HEK293T (cell line): ENCODE measurements at regions not wholly inside any gene's neighbourhood (a gene's known extent, or its start where the extent isn't known, plus 50 kb on each side); places are given as distances from the start of the nearest gene placed in this dataset.

ENCODE experiments used
- ARNT ChIP-seq: fragments of 450-650 bp; IDR thresholded peaks from 2 replicates; pipeline ENCODE4 v1.6.1; 2017; ENCODE audit warnings: mild to moderate bottlenecking
- BHLHE40 ChIP-seq: fragments of 450-650 bp; IDR thresholded peaks from 2 replicates; pipeline ENCODE4 v1.6.1; 2016; ENCODE audit warnings: mild to moderate bottlenecking, moderate library complexity, borderline replicate concordance
- CTBP1 ChIP-seq: fragments of 450-650 bp; IDR thresholded peaks from 2 replicates; pipeline ENCODE4 v1.6.1; 2016; ENCODE audit warnings: borderline replicate concordance
- ELF4 ChIP-seq: fragments of 450-650 bp; IDR thresholded peaks from 2 replicates; pipeline ENCODE4 v1.6.1; 2017; ENCODE audit warnings: antibody characterized with exemption
- FOXA1 ChIP-seq: fragments of 450-650 bp; IDR thresholded peaks from 2 replicates; pipeline ENCODE4 v1.6.1; 2016; ENCODE audit warnings: mild to moderate bottlenecking
- FOXM1 ChIP-seq: fragments of 450-650 bp; IDR thresholded peaks from 2 replicates; pipeline ENCODE4 v1.6.1; 2017; ENCODE audit warnings: mild to moderate bottlenecking, borderline replicate concordance
- HDGF ChIP-seq: fragments of 450-650 bp; IDR thresholded peaks from 2 replicates; pipeline ENCODE4 v1.6.1; 2017; ENCODE audit warnings: antibody characterized with exemption, borderline replicate concordance
- LEF1 ChIP-seq: fragments of 450-650 bp; IDR thresholded peaks from 2 replicates; pipeline ENCODE4 v1.6.1; 2017; ENCODE audit warnings: mild to moderate bottlenecking, borderline replicate concordance
- PKNOX1 ChIP-seq: fragments of 450-650 bp; IDR thresholded peaks from 2 replicates; pipeline ENCODE4 v1.6.1; 2016
- SP1 ChIP-seq: fragments of 450-650 bp; IDR thresholded peaks from 2 replicates; pipeline ENCODE4 v1.6.1; 2017
- SUZ12 ChIP-seq: fragments of 450-650 bp; IDR thresholded peaks from 2 replicates; pipeline ENCODE4 v1.6.1; 2016; ENCODE audit warnings: mild to moderate bottlenecking
- ZNF384 ChIP-seq: fragments of 450-650 bp; IDR thresholded peaks from 2 replicates; pipeline ENCODE4 v1.6.1; 2016

GRCh38 chr13:67377919-67378318 lies 147.8 kb upstream of the PCDH9 start:
- no peak for TF ChIP-seq ARNT
- no peak for TF ChIP-seq SP1
- no peak for TF ChIP-seq PKNOX1
- no peak for TF ChIP-seq HDGF
- no peak for TF ChIP-seq FOXM1
- TF ChIP-seq FOXA1: no peak
- no peak for TF ChIP-seq BHLHE40
- no peak for TF ChIP-seq SUZ12
- no peak for TF ChIP-seq ZNF384
- no peak for TF ChIP-seq LEF1
- TF ChIP-seq ELF4: no peak
- TF ChIP-seq CTBP1: no peak
